HepG2 (cell line): ENCODE measurements at regions not wholly inside any gene's neighbourhood (a gene's known extent, or its start where the extent isn't known, plus 50 kb on each side); places are given as distances from the start of the nearest gene placed in this dataset.

Experiments used
- ARID5B ChIP-seq: IDR thresholded peaks from 2 replicates; pipeline ENCODE4 v1.4.0; 2020; ENCODE audit warnings: mild to moderate bottlenecking, missing genetic modification reagents
- DNMT1 ChIP-seq: sonication (generic); formaldehyde crosslinking; IDR thresholded peaks from 2 replicates; pipeline ENCODE4 v1.5.1; 2020; ENCODE audit warnings: mild to moderate bottlenecking, missing genetic modification reagents
- ETV5 ChIP-seq: IDR thresholded peaks from 2 replicates; pipeline ENCODE4 v1.6.1; 2018; ENCODE audit warnings: missing biosample characterization, missing genetic modification reagents, inconsistent platforms, borderline replicate concordance
- FOXO1 ChIP-seq: sonication (generic); formaldehyde crosslinking; IDR thresholded peaks from 2 replicates; pipeline ENCODE4 v1.4.0; 2020; ENCODE audit warnings: missing genetic modification reagents
- GATAD2A ChIP-seq: IDR thresholded peaks from 2 replicates; pipeline ENCODE4 v1.6.1; 2016
- HOXA5 ChIP-seq: sonication (generic); formaldehyde crosslinking; IDR thresholded peaks from 2 replicates; pipeline ENCODE4 v1.4.0; 2020; ENCODE audit warnings: missing genetic modification reagents
- LCORL ChIP-seq, 2 experiments: fragments of 450-650 bp in 1 of 2; sonication (generic) in 1 of 2; formaldehyde crosslinking in 1 of 2; IDR thresholded peaks; 2 replicates each; pipeline versions ENCODE4 v1.5.0 to v1.6.1; 2017 to 2020; ENCODE audit warnings: antibody characterized with exemption in 1 of 2, missing genetic modification reagents in 1 of 2
- MIXL1 ChIP-seq: IDR thresholded peaks from 2 replicates; pipeline ENCODE4 v1.6.1; 2016
- MTF2 ChIP-seq: sonication (generic); formaldehyde crosslinking; IDR thresholded peaks from 2 replicates; pipeline ENCODE4 v1.5.0; 2020; ENCODE audit warnings: missing genetic modification reagents, borderline replicate concordance
- PATZ1 ChIP-seq: sonication (generic); formaldehyde crosslinking; IDR thresholded peaks from 2 replicates; pipeline ENCODE4 v1.4.0; 2020; ENCODE audit warnings: missing genetic modification reagents
- PHF21A ChIP-seq: sonication (generic); formaldehyde crosslinking; IDR thresholded peaks from 2 replicates; pipeline ENCODE4 v1.5.0; 2020; ENCODE audit warnings: mild to moderate bottlenecking, missing genetic modification reagents
- SALL1 ChIP-seq: sonication (generic); formaldehyde crosslinking; IDR thresholded peaks from 2 replicates; pipeline ENCODE4 v1.8.0; 2022; ENCODE audit warnings: mild to moderate bottlenecking, missing genetic modification reagents
- SIX1 ChIP-seq: sonication (generic); formaldehyde crosslinking; IDR thresholded peaks from 2 replicates; pipeline ENCODE4 v1.4.0; 2020; ENCODE audit warnings: missing genetic modification reagents, borderline replicate concordance
- SMC3 ChIP-seq: IDR thresholded peaks from 2 replicates; pipeline ENCODE4 v1.6.1; 2011; ENCODE audit warnings: low read length, improper control_type of control experiment
- SNAI1 ChIP-seq: sonication (generic); formaldehyde crosslinking; IDR thresholded peaks from 2 replicates; pipeline ENCODE4 v1.5.0; 2020; ENCODE audit warnings: mild to moderate bottlenecking, missing genetic modification reagents, borderline replicate concordance
- TBX2 ChIP-seq: sonication (generic); formaldehyde crosslinking; IDR thresholded peaks from 2 replicates; pipeline ENCODE4 v1.5.0; 2020; ENCODE audit warnings: missing genetic modification reagents, mild to moderate bottlenecking, borderline replicate concordance
- XRCC5 ChIP-seq: fragments of 200-400 bp; formaldehyde crosslinking; optimal IDR thresholded peaks from 2 replicates; pipeline ENCODE3; 2017; ENCODE audit warnings: mild to moderate bottlenecking, low read length
- ZBTB26 ChIP-seq: IDR thresholded peaks from 2 replicates; pipeline ENCODE4 v1.6.1; 2016; ENCODE audit warnings: missing compliant biosample characterization, missing genetic modification reagents, borderline replicate concordance
- ZFP36L2 ChIP-seq: sonication (generic); formaldehyde crosslinking; IDR thresholded peaks from 2 replicates; pipeline ENCODE4 v1.4.0; 2020; ENCODE audit warnings: missing genetic modification reagents
- ZFP90 ChIP-seq: sonication (generic); formaldehyde crosslinking; IDR thresholded peaks from 2 replicates; pipeline ENCODE4 v1.8.0; 2022; ENCODE audit warnings: missing genetic modification reagents, mild to moderate bottlenecking, inconsistent platforms, borderline replicate concordance
- ZNF496 ChIP-seq: sonication (generic); formaldehyde crosslinking; IDR thresholded peaks from 2 replicates; pipeline ENCODE4 v1.8.1; 2023; ENCODE audit warnings: mild to moderate bottlenecking, moderate library complexity, missing genetic modification reagents; ENCODE audit not compliant: insufficient replicate concordance
- ZNF709 ChIP-seq: sonication (generic); formaldehyde crosslinking; IDR thresholded peaks from 2 replicates; pipeline ENCODE4 v1.5.0; 2020; ENCODE audit warnings: mild to moderate bottlenecking, missing genetic modification reagents
- ZNF777 ChIP-seq: sonication (generic); formaldehyde crosslinking; IDR thresholded peaks from 2 replicates; pipeline ENCODE4 v1.4.0; 2020; ENCODE audit warnings: missing genetic modification reagents

GRCh38 chr2:235106874-235107639 lies 155.2 kb downstream of the SH3BP4 start (continued):
- TF ChIP-seq PATZ1 (CRISPR knock-in tag) = peak; percentile 21; the same call in 1 of the 2 replicates
- TF ChIP-seq ZFP36L2 (CRISPR knock-in tag) = no peak
- TF ChIP-seq MIXL1 (CRISPR knock-in tag) = peak; percentile 72; the same call in 1 of the 2 replicates
- no peak for TF ChIP-seq ZNF777
- no peak for TF ChIP-seq TBX2 (CRISPR knock-in tag)
- TF ChIP-seq SNAI1 (CRISPR knock-in tag) = 0 out of 2 replicates have a peak, but pooled peaks have one; percentile 37
- TF ChIP-seq MTF2 (CRISPR knock-in tag) = no peak
- TF ChIP-seq DNMT1 = no peak
- 0 out of 2 replicates have a peak, but pooled peaks have one; percentile 38 for TF ChIP-seq HOXA5
- no peak for TF ChIP-seq LCORL (IDR thresholded peaks at IDR 0.05)
- peak; percentile 47; the same call in 1 of the 2 replicates for TF ChIP-seq LCORL (CRISPR knock-in tag; IDR thresholded peaks at IDR 0.05)
- TF ChIP-seq XRCC5 = peak; percentile 74
- TF ChIP-seq ZNF496 (CRISPR knock-in tag) = no peak
- peak; percentile 49; the same call in 1 of the 2 replicates for TF ChIP-seq SIX1 (CRISPR knock-in tag)
- TF ChIP-seq FOXO1 (CRISPR knock-in tag) = no peak
- peak; percentile 77 for TF ChIP-seq SALL1 (CRISPR knock-in tag)
- TF ChIP-seq PHF21A (CRISPR knock-in tag) = peak; percentile 66
- TF ChIP-seq ETV5 (CRISPR knock-in tag) = peak; percentile 80; the same call in 1 of the 2 replicates
- 0 out of 2 replicates have a peak, but pooled peaks have one; percentile 18 for TF ChIP-seq GATAD2A (CRISPR knock-in tag)
- TF ChIP-seq ARID5B = peak; percentile 60; the same call in 1 of the 2 replicates
- peak; percentile 94 for TF ChIP-seq SMC3
- TF ChIP-seq ZBTB26 (CRISPR knock-in tag) = peak; percentile 74; the same call in 1 of the 2 replicates
- peak; percentile 36; the same call in 1 of the 2 replicates for TF ChIP-seq ZNF709 (CRISPR knock-in tag)
- TF ChIP-seq ZFP90 (CRISPR knock-in tag) = 0 out of 2 replicates have a peak, but pooled peaks have one; percentile 60
